ENCODE measurements at regions not wholly inside any gene's neighbourhood (a gene's known extent, or its start where the extent isn't known, plus 50 kb on each side); places are given as distances from the start of the nearest gene placed in this dataset.

DNA sequence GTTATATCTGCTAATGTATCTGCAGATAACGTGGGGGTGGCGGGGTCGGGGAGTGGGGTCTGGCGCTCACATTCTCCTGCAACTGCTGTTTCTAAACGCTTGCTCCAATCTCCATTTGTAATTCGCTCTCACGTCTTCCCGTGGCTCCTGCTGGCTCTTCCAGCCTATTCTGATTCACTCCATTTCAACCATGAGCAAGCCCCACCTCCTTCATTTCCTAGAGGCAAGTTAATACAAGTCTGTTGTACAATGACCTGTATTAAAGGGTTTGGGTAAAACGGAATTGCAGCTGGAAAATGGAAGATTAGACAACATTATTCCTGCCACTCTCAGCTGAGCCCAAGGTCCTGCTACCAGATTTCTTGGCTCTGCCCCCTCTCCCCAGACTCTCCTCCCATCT is 132.3 kb downstream of the CSNK2A3 start:
- 90% methylated on average over 9 of the region's 9 CpGs for WGBS
- no peaks in the 10 kb centered on the region for H3K27me3 ChIP-seq (ENCODE audit: control insufficient read depth, insufficient read depth)
- no peak for DNase-seq
- no peaks in the 10 kb centered on the region for H3K4me1 ChIP-seq (ENCODE audit: control insufficient read depth, insufficient read depth, low read length)
- no peak overlapping the region for H3K27ac ChIP-seq (ENCODE audit: low read length)
- intact Hi-C loops (cut with DNase I) = no loop called here
- ATAC-seq = no peak
- no peak overlapping the region for H3K4me3 ChIP-seq (ENCODE audit: low read length)
- H3K9me3 ChIP-seq (ENCODE audit: control insufficient read depth, low read length) = no peaks in the 10 kb centered on the region

DNA sequence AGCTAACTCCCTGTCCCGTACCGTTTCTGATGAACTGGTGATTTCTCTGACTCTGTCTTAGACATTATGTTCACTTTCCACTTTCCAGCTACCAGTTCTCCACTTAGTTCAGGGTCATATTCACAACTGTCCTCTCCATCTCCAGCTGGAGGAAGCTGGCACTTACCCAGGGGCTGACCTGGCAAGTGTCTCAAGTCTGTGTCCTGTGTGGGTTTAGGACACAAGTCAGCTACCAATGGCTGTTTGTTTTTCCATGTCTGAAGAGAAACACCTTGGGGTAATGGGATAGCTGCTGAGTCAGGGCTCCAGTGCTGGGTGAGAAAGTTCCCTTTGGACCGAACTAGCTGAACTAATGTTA is 134.4 kb downstream of the CSNK2A3 start:
- DNase-seq = peak; percentile 55 to 83 (median 77)
- no peaks in the 10 kb centered on the region for H3K4me1 ChIP-seq (ENCODE audit: control insufficient read depth, insufficient read depth, low read length)
- H3K4me3 ChIP-seq (ENCODE audit: low read length) = no peak overlapping the region
- H3K27ac ChIP-seq (ENCODE audit: low read length) = no peak overlapping the region
- H3K9me3 ChIP-seq (ENCODE audit: control insufficient read depth, low read length) = no peaks in the 10 kb centered on the region
- peak; percentile 58 to 69 for ATAC-seq
- WGBS = 47% methylated on average over 3 of the region's 3 CpGs
- H3K27me3 ChIP-seq (ENCODE audit: control insufficient read depth, insufficient read depth) = no peaks in the 10 kb centered on the region
- intact Hi-C loops (cut with DNase I) = no loop called here

DNA sequence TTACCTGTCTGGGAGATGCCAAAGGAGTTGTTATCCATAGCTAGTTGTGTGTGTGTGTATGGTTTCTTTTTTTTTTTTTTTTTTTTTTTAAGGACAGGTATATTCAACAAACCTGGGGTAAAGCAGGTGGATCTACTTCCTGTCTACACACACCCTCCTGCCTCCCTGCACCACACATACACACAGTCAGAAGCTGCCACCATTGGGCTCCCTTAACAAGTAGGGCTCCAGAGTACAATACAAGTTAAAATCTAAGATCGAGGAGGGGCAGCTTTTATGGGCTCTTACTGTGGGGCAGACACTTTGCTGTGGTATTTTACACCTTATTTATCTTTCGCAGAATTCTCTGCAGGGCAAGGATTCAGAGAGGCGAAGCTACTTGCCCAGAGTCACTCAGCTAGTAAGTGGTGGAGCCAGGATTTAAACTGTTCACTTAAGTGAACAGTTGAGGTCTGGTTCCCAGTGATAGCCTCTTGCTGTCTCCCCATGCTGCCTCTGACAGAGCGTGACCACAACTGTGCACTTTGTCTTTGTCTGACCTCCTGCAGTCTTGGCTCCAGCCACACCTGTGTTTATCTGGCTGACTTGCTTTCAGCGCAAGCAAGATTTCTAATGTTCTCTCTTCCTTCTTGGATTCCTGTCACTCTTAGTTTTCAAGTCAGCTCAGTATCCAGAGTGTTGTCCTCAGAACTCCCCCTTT is 135.0 kb downstream of the CSNK2A3 start:
- ATAC-seq (no peak), DNase-seq (no peak)
- H3K27ac ChIP-seq (ENCODE audit: low read length) = no peak overlapping the region
- H3K4me1 ChIP-seq (ENCODE audit: control insufficient read depth, insufficient read depth, low read length) = no peaks in the 10 kb centered on the region
- intact Hi-C loops (cut with DNase I) = no loop called here
- no peaks in the 10 kb centered on the region for H3K9me3 ChIP-seq (ENCODE audit: control insufficient read depth, low read length)
- WGBS = 87% methylated on average over 5 of the region's 5 CpGs
- H3K4me3 ChIP-seq (ENCODE audit: low read length) = no peak overlapping the region
- H3K27me3 ChIP-seq (ENCODE audit: control insufficient read depth, insufficient read depth) = no peaks in the 10 kb centered on the region

DNA sequence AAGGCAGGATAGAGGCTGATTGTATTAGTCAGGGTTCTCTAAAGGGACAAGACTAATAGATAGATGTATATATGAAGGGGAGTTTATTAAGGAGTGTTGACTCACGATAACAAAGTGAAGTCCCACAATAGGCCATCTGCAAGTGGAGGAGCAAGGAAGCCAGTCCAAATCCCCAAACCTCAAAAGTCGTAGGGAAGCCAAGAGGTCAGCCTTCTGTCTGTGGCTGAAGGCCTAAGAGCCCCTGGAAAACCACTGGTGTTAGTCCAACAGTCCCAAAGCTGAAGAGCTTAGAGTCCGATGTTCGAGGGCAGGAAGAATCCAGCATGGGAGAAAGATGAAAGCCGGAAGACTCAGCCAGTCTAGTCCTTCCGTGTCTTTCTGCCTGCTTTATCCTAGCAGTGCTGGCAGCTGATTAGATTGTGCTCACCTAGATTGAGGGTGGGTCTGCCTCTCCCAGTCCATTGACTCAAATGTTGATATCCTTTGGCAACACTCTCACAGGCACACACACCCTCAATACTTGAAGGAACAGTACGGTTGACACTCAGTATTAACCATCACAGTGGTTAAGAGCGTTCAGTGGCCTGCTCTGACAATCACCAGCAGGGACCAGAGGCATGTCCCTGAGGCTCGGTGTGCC is 135.6 kb downstream of the CSNK2A3 start:
- H3K27me3 ChIP-seq (ENCODE audit: control insufficient read depth, insufficient read depth) = no peaks in the 10 kb centered on the region
- intact Hi-C loops (cut with DNase I) = no loop called here
- no peaks in the 10 kb centered on the region for H3K9me3 ChIP-seq (ENCODE audit: control insufficient read depth, low read length)
- DNase-seq = no peak
- H3K27ac ChIP-seq (ENCODE audit: low read length) = no peak overlapping the region
- ATAC-seq = no peak
- H3K4me1 ChIP-seq (ENCODE audit: control insufficient read depth, insufficient read depth, low read length) = no peaks in the 10 kb centered on the region
- WGBS = 86% methylated on average over 9 of the region's 9 CpGs
- no peak overlapping the region for H3K4me3 ChIP-seq (ENCODE audit: low read length)

DNA sequence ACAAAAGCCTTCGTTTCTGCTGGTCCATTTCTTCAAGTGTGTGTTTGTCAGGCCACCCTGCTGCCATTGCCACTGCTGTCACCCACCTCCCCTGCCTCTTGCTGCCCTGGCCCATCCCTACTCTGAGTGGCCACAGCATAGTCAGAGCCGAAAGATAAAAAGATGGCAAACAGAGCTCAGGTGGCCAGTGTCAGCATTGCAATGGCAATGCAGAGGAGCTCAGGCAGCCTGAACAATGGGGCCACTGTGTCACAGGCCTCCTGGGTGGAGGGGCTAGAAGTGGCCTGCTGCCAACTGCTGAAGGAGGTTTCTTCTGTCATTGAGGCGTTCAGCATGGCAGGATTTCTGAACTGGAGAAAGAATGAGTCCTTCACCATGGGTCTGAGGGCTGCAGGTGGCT is 137.1 kb downstream of the CSNK2A3 start:
- WGBS = 91% methylated on average over 3 of the region's 3 CpGs
- no peaks in the 10 kb centered on the region for H3K27me3 ChIP-seq (ENCODE audit: control insufficient read depth, insufficient read depth)
- no peaks in the 10 kb centered on the region for H3K9me3 ChIP-seq (ENCODE audit: control insufficient read depth, low read length)
- intact Hi-C loops (cut with DNase I) = no loop called here
- ATAC-seq = no peak
- DNase-seq = no peak
- H3K4me1 ChIP-seq (ENCODE audit: control insufficient read depth, insufficient read depth, low read length) = peaks cover 2% of the 10 kb centered on the region
- no peak overlapping the region for H3K27ac ChIP-seq (ENCODE audit: low read length)
- no peak overlapping the region for H3K4me3 ChIP-seq (ENCODE audit: low read length)

DNA sequence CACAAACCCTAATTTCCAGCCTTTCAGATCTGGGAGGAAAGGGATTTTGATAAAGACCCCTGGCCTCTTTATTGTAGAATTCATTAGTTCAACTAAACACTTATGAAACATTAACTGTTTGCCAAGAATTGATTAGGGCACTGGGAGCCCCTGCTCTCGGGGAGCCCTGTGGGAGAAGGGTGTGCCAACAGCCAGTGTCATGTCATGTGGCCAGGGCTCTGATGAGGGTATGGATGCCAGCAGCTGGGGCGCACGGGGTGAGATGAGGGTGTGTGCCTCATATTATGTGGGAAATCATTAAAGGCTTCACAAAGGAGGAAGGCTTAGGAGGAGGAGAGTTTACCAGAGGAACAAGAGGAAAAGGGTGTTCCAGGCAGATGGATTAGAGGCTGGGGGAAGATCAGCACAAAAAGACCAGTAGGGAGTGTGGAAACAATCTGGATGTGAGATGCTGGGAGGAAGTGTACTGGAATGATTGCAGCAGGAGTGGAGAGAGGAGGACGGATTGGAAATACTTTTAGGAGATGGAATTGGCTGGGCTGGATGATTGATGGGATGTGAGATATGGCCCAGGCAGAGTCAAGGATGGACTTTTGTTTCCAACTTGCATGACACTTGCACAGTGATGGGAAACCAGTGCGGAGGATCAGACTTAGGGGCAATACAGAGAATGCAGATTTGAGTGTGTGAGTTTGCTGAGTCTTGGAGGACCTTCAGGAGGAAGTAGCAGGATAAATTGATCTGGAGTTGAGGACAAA is 137.8 kb downstream of the CSNK2A3 start:
- Histone ChIP-seq H3K27me3 (ENCODE audit: control insufficient read depth, insufficient read depth) (no peaks in the 10 kb centered on the region), H3K4me1 (ENCODE audit: control insufficient read depth, insufficient read depth, low read length) (peaks cover 2% of the 10 kb centered on the region), H3K4me3 (ENCODE audit: low read length) (no peak overlapping the region), H3K27ac (ENCODE audit: low read length) (no peak overlapping the region), H3K9me3 (ENCODE audit: control insufficient read depth, low read length) (no peaks in the 10 kb centered on the region)
- ATAC-seq (no peak), DNase-seq (no peak)
- intact Hi-C loops (cut with DNase I) = no loop called here
- 90% methylated on average over 5 of the region's 5 CpGs for WGBS

DNA sequence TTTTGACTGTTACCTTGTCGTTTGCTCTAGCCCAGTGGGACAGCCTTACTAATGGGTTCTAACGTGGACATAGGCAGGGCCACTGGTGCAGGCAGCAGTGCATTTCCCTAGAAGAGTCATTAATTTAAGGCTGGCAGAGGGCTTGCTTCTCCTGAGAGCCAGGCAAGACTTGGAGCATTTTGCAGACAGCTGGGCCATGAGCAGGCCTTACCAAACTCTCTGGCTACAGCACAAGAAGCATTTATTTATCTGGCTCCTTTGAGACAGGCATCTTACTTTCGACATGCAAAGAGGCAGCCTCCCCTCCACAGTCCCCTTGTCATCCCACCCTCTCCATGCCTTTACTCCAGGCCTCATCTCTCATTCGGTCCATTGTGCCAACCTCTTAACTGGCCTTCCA is 139.9 kb downstream of the CSNK2A3 start:
- peak; percentile 40 to 47 for ATAC-seq
- Histone ChIP-seq H3K4me1 (ENCODE audit: control insufficient read depth, insufficient read depth, low read length) (peaks cover 2% of the 10 kb centered on the region), H3K27ac (ENCODE audit: low read length) (no peak overlapping the region), H3K27me3 (ENCODE audit: control insufficient read depth, insufficient read depth) (no peaks in the 10 kb centered on the region), H3K4me3 (ENCODE audit: low read length) (no peak overlapping the region), H3K9me3 (ENCODE audit: control insufficient read depth, low read length) (no peaks in the 10 kb centered on the region)
- intact Hi-C loops (cut with DNase I) = no loop called here
- DNase-seq = no peak
- 84% methylated on average over 4 of the region's 4 CpGs for WGBS

DNA sequence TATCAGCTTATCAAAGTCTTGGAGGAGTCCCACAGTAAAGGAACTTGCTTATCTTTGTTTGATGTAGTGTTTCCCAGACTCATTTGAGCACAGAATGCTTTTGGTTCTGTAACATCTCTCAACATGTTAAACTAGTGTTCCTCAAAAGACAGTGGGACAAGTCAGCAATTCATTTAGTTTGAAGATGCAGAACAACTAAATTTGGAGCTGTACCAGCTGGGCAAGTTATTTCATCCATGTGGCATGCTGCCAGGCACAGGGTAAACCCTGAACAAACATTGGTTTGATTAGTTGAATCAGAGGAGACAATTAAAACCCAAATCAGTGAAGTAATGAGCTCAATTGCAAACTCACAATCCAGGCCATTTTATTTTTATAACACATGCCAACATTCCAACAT is 141.2 kb downstream of the CSNK2A3 start:
- Histone ChIP-seq H3K9me3 (ENCODE audit: control insufficient read depth, low read length) (no peaks in the 10 kb centered on the region), H3K4me3 (ENCODE audit: low read length) (no peak overlapping the region), H3K27ac (ENCODE audit: low read length) (no peak overlapping the region), H3K4me1 (ENCODE audit: control insufficient read depth, insufficient read depth, low read length) (peaks cover 2% of the 10 kb centered on the region), H3K27me3 (ENCODE audit: control insufficient read depth, insufficient read depth) (no peaks in the 10 kb centered on the region)
- DNase-seq (no peak), ATAC-seq (no peak)
- intact Hi-C loops (cut with DNase I) = no loop called here

DNA sequence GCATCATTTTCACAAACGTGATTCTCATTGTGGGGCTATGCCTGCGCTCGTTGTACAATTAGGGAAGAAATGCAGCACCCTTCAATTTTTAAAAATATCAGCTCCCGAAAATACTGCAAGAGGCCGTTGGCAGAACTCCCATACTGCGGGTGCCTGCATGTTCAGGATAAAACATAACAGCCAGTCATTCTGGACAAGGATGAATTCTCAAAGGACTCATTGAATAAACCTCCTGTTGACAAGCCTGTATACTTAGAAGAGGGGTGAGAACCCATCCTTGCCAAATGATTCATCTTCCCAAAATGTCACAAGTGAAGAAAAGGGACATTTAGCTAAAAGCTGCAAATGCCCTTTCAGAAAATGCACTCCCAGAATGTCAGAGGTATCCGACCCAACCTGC is 141.9 kb downstream of the CSNK2A3 start:
- H3K4me1 ChIP-seq (ENCODE audit: control insufficient read depth, insufficient read depth, low read length) = peaks cover 2% of the 10 kb centered on the region
- intact Hi-C loops (cut with DNase I) = no loop called here
- H3K27ac ChIP-seq (ENCODE audit: low read length) = no peak overlapping the region
- ATAC-seq = peak; percentile 41 to 64
- 28% methylated on average over 7 of the region's 7 CpGs for WGBS
- H3K27me3 ChIP-seq (ENCODE audit: control insufficient read depth, insufficient read depth) = no peaks in the 10 kb centered on the region
- H3K9me3 ChIP-seq (ENCODE audit: control insufficient read depth, low read length) = no peaks in the 10 kb centered on the region
- peak in 2 of 3 donors; percentile 55 to 73 for DNase-seq
- H3K4me3 ChIP-seq (ENCODE audit: low read length) = no peak overlapping the region

DNA sequence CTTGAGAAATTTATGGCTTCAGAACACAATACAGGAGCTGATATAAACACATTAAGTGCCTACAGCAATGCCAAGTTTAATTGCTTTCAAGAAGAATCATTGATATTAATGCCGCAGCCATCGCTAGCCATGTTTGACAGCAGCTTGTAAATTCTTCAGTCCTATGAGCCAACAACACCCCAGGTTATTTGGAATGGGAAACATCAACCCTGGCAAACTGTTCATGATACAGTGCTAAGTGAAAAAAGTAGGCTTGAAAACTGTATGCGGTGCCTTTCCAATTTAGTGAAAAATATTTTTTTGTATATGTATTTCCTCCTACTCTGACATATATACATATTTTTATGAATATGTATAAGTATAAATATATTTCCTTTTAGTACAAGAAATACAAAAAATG is 142.6 kb downstream of the CSNK2A3 start:
- H3K27me3 ChIP-seq (ENCODE audit: control insufficient read depth, insufficient read depth) = no peaks in the 10 kb centered on the region
- H3K27ac ChIP-seq (ENCODE audit: low read length) = no peak overlapping the region
- intact Hi-C loops (cut with DNase I) = no loop called here
- H3K4me1 ChIP-seq (ENCODE audit: control insufficient read depth, insufficient read depth, low read length) = peaks cover 2% of the 10 kb centered on the region
- no peak overlapping the region for H3K4me3 ChIP-seq (ENCODE audit: low read length)
- H3K9me3 ChIP-seq (ENCODE audit: control insufficient read depth, low read length) = no peaks in the 10 kb centered on the region
- DNase-seq = no peak
- no peak for ATAC-seq
- WGBS = 65% methylated on average over 3 of the region's 3 CpGs

DNA sequence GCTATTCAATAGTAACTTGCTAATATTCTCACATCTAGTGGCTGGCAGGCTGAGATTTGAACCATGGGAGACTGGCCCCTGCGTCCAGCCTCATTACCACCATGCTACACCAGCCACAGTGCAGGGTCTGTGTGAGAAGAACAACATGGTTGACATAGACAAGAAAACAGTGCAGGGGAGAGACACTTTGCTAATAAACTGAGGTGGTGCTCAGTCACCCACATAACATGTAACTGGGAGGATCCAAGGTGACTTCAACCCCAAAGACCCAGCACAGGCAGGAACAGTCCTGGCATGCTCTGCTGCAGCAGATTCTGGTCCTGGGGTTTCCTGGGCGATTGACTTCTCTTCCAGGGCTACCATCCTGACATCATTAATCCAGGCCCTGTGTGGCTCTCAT is 143.1 kb downstream of the CSNK2A3 start:
- intact Hi-C loops (cut with DNase I) = no loop called here

More for the DNA sequence above, 143.1 kb downstream of the CSNK2A3 start:
- 95% methylated on average over 2 of the region's 2 CpGs for WGBS
- H3K4me1 ChIP-seq (ENCODE audit: control insufficient read depth, insufficient read depth, low read length) = peaks cover 2% of the 10 kb centered on the region
- no peaks in the 10 kb centered on the region for H3K9me3 ChIP-seq (ENCODE audit: control insufficient read depth, low read length)
- H3K27me3 ChIP-seq (ENCODE audit: control insufficient read depth, insufficient read depth) = no peaks in the 10 kb centered on the region
- no peak overlapping the region for H3K27ac ChIP-seq (ENCODE audit: low read length)
- no peak overlapping the region for H3K4me3 ChIP-seq (ENCODE audit: low read length)
- ATAC-seq (no peak), DNase-seq (no peak)
